H9 (cell line): ENCODE measurements at regions not wholly inside any gene's neighbourhood (a gene's known extent, or its start where the extent isn't known, plus 50 kb on each side); places are given as distances from the start of the nearest gene placed in this dataset.

Experiments
- DNase-seq: peaks from one replicate; pipeline ENCODE4 v3.0.0-alpha.2; 2017
- H2AFZ ChIP-seq: one replicate; pipeline ENCODE4 v1.6.1; 2013; ENCODE audit warnings: mild to moderate bottlenecking, low read length, control low read depth, moderate library complexity
- H2AK5ac ChIP-seq: 2 replicates; pipeline ENCODE4 v1.6.1; 2013; ENCODE audit warnings: low read length, control low read depth, mixed read lengths; ENCODE audit not compliant: insufficient read length
- H2BK120ac ChIP-seq: one replicate; pipeline ENCODE4 v1.6.1; 2013; ENCODE audit warnings: low read depth, mild to moderate bottlenecking, low read length, control low read depth, inconsistent platforms; ENCODE audit not compliant: poor library complexity, severe bottlenecking
- H2BK12ac ChIP-seq: 2 replicates; pipeline ENCODE4 v1.6.1; 2013; ENCODE audit warnings: low read length, control low read depth, mixed read lengths, low read depth; ENCODE audit not compliant: insufficient read length
- H2BK15ac ChIP-seq: 2 replicates; pipeline ENCODE4 v1.6.1; 2013; ENCODE audit warnings: low read depth, low read length, control low read depth
- H2BK20ac ChIP-seq: one replicate; pipeline ENCODE4 v1.6.1; 2013; ENCODE audit warnings: low read depth, mild to moderate bottlenecking, low read length, control low read depth, inconsistent platforms; ENCODE audit not compliant: poor library complexity, severe bottlenecking
- H2BK5ac ChIP-seq: 2 replicates; pipeline ENCODE4 v1.6.1; 2013; ENCODE audit warnings: low read length, control low read depth, mixed read lengths; ENCODE audit not compliant: insufficient read length
- H3K14ac ChIP-seq: 2 replicates; pipeline ENCODE4 v1.6.1; 2013; ENCODE audit warnings: low read length, control low read depth; ENCODE audit not compliant: insufficient read depth
- H3K18ac ChIP-seq: 2 replicates; pipeline ENCODE4 v1.6.1; 2013; ENCODE audit warnings: low read depth, mild to moderate bottlenecking, mixed read lengths, low read length, control low read depth; ENCODE audit not compliant: insufficient read length
- H3K23ac ChIP-seq: 2 replicates; pipeline ENCODE4 v1.6.1; 2013; ENCODE audit warnings: low read length, control low read depth, mixed read lengths, low read depth; ENCODE audit not compliant: insufficient read length
- H3K23me2 ChIP-seq: 2 replicates; pipeline ENCODE4 v1.6.1; 2013; ENCODE audit warnings: low read depth, mild to moderate bottlenecking, mixed read lengths, low read length, control low read depth; ENCODE audit not compliant: insufficient read length, poor library complexity, severe bottlenecking
- H3K27ac ChIP-seq: 2 replicates; pipeline ENCODE4 v1.5.1; 2013; ENCODE audit warnings: low read length, control low read depth, mixed read lengths, low read depth; ENCODE audit not compliant: insufficient read length
- H3K27me3 ChIP-seq: 2 replicates; pipeline ENCODE4 v1.6.1; 2013; ENCODE audit warnings: low read length, control low read depth, inconsistent platforms; ENCODE audit not compliant: insufficient read depth
- H3K4ac ChIP-seq: 2 replicates; pipeline ENCODE4 v1.6.1; 2013; ENCODE audit warnings: low read depth, mild to moderate bottlenecking, control low read depth, inconsistent platforms, low read length, moderate library complexity
- H3K4me1 ChIP-seq: 2 replicates; pipeline ENCODE4 v1.6.1; 2013; ENCODE audit warnings: low read length, control low read depth, inconsistent platforms; ENCODE audit not compliant: insufficient read depth
- H3K4me2 ChIP-seq: 2 replicates; pipeline ENCODE4 v1.6.1; 2013; ENCODE audit warnings: low read length, control low read depth, mixed read lengths; ENCODE audit not compliant: insufficient read length, insufficient read depth
- H3K56ac ChIP-seq: 2 replicates; pipeline ENCODE4 v1.6.1; 2013; ENCODE audit warnings: low read depth, mild to moderate bottlenecking, mixed read lengths, low read length, control low read depth; ENCODE audit not compliant: insufficient read length
- H3K79me1 ChIP-seq: 2 replicates; pipeline ENCODE4 v1.6.1; 2013; ENCODE audit warnings: low read depth, mild to moderate bottlenecking, moderate library complexity, low read length, control low read depth, inconsistent platforms; ENCODE audit not compliant: insufficient read depth, poor library complexity, severe bottlenecking
- H3K79me2 ChIP-seq: 2 replicates; pipeline ENCODE4 v1.6.1; 2013; ENCODE audit warnings: low read length, control low read depth, inconsistent platforms; ENCODE audit not compliant: insufficient read depth
- H3K9ac ChIP-seq: 2 replicates; pipeline ENCODE4 v1.6.1; 2013; ENCODE audit warnings: low read length, control low read depth, mixed read lengths; ENCODE audit not compliant: insufficient read length; ENCODE audit errors: extremely low read depth
- H3K9me3 ChIP-seq: one replicate; pipeline ENCODE4 v1.6.1; 2013; ENCODE audit warnings: low read depth, low read length, inconsistent platforms; ENCODE audit not compliant: control insufficient read depth
- H3T11ph ChIP-seq: one replicate; pipeline ENCODE4 v1.6.1; 2013; ENCODE audit warnings: mild to moderate bottlenecking, low read length, control low read depth, inconsistent platforms
- H4K20me1 ChIP-seq: one replicate; pipeline ENCODE4 v1.6.1; 2013; ENCODE audit not compliant: control insufficient read depth, insufficient read length, insufficient read depth
- H4K5ac ChIP-seq: 2 replicates; pipeline ENCODE4 v1.6.1; 2013; ENCODE audit warnings: low read depth, mild to moderate bottlenecking, mixed read lengths, low read length, control low read depth; ENCODE audit not compliant: insufficient read length
- H4K8ac ChIP-seq: replicated peaks from 2 replicates; pipeline ENCODE4 v1.6.1; 2013; ENCODE audit warnings: low read length, control low read depth, mixed read lengths, low read depth; ENCODE audit not compliant: insufficient read length
- H4K91ac ChIP-seq: 2 replicates; pipeline ENCODE4 v1.6.1; 2013; ENCODE audit warnings: low read depth, mild to moderate bottlenecking, moderate library complexity, mixed read lengths, low read length, control low read depth; ENCODE audit not compliant: insufficient read length
- H3K27ac Mint-ChIP-seq, 3 experiments: 2 replicates in 2 of 3; 3 replicates in 1 of 3; pipeline ENCODE4 v1.8.0; 2020 to 2021; ENCODE audit warnings: mixed read lengths in 3 of 3, mild to moderate bottlenecking in 1 of 3, moderate library complexity in 1 of 3
- H3K27me3 Mint-ChIP-seq: 2 replicates; pipeline ENCODE4 v1.8.0; 2021; ENCODE audit warnings: low read depth, mild to moderate bottlenecking, moderate library complexity, mixed read lengths
- H3K36me3 Mint-ChIP-seq, 3 experiments: 2 replicates in 2 of 3; 3 replicates in 1 of 3; pipeline ENCODE4 v1.8.0; 2020 to 2021; ENCODE audit warnings: low read depth in 3 of 3, mixed read lengths in 3 of 3; ENCODE audit not compliant: insufficient read depth in 1 of 3
- H3K4me1 Mint-ChIP-seq, 2 experiments: 2 replicates each; pipeline ENCODE4 v1.8.0; 2020; ENCODE audit warnings: mixed read lengths in 2 of 2
- H3K4me3 Mint-ChIP-seq, 2 experiments: 2 replicates in 1 of 2; 3 replicates in 1 of 2; pipeline ENCODE4 v1.8.0; 2020 to 2021; ENCODE audit warnings: mild to moderate bottlenecking in 2 of 2, mixed read lengths in 2 of 2, moderate library complexity in 1 of 2
- H3K9me3 Mint-ChIP-seq, 2 experiments: 2 replicates in 1 of 2; 3 replicates in 1 of 2; pipeline ENCODE4 v1.8.0; 2020; ENCODE audit warnings: mild to moderate bottlenecking in 2 of 2, mixed read lengths in 2 of 2, moderate library complexity in 1 of 2
- WGBS: extraction: QIAGEN DNeasy Blood & Tissue Kit; methylation state at CpG from one replicate; pipeline ENCODE4 v1.1.7; 2013; ENCODE audit warnings: missing lambda C conversion rate, low lambda C conversion rate, mixed read lengths; ENCODE audit not compliant: insufficient read length; ENCODE audit errors: extremely low coverage; 5-methylcytosine and 5-hydroxymethylcytosine counted together
- TF ChIP-seq, protein P1 (sequence below): fragments of 200-600 bp; sonication (generic); conservative IDR thresholded peaks from 3 replicates; pipeline ENCODE4 v1.8.0; 2021; ENCODE audit warnings: antibody characterized with exemption, mild to moderate bottlenecking

DNA sequence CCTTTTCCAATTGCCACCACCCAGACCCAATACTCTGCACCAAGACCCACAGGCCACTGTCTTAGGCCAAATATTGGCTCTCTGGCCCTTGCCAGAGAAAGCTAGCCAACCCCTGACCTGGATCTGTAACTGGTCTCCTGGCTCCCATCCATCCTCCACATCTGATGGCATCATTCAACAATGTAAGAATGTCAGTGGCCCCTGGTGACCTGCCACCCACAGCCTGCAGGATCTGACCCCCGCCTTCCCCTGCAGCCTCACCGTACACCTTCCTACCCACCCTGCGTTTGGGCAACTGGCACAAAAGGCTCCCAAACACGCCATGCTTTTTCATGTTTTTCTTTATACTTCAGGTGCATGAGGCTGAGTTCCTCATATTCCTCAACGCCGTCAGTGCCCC, 60.0 kb upstream of the ASAP2 start:
- Mint-ChIP-seq H3K9me3 (no peaks in the 10 kb centered on the region), H3K27ac (no peak overlapping the region; a peak in 1 of 7 replicates), H3K36me3 (no peaks in the 10 kb centered on the region), H3K27me3 (peaks cover 58% of the 10 kb centered on the region), H3K4me1 (peaks cover 4 to 10% of the 10 kb centered on the region in 2 experiments; a peak in 2 of 4 replicates), H3K4me3 (no peak overlapping the region)
- Histone ChIP-seq H3K23me2 (no peaks in the 10 kb centered on the region), H2BK120ac (no peak overlapping the region), H4K5ac (no peak overlapping the region), H2BK15ac (no peak overlapping the region), H3K4me2 (no peak overlapping the region), H2AFZ (no peak overlapping the region), H3K23ac (no peak overlapping the region), H3K27ac (no peak overlapping the region), H4K8ac (no peak overlapping the region), H3K27me3 (no peaks in the 10 kb centered on the region; the same call in 1 of the 2 replicates), H2BK12ac (no peak overlapping the region), H3K9ac (no peak overlapping the region), H3K4ac (no peak overlapping the region), H4K91ac (no peak overlapping the region), H3K79me1 (no peaks in the 10 kb centered on the region), H4K20me1 (no peaks in the 10 kb centered on the region), H3K4me1 (no peaks in the 10 kb centered on the region), H3K9me3 (no peaks in the 10 kb centered on the region), H2BK20ac (no peak overlapping the region), H3K18ac (no peak overlapping the region), H3T11ph (no peak overlapping the region), H2BK5ac (no peak overlapping the region), H3K79me2 (no peaks in the 10 kb centered on the region), H3K14ac (no peak overlapping the region), H2AK5ac (no peak overlapping the region), H3K56ac (no peak overlapping the region)
- no CpG with 5 or more reads among the region's 6 CpGs for WGBS
- TF ChIP-seq, protein P1, sequence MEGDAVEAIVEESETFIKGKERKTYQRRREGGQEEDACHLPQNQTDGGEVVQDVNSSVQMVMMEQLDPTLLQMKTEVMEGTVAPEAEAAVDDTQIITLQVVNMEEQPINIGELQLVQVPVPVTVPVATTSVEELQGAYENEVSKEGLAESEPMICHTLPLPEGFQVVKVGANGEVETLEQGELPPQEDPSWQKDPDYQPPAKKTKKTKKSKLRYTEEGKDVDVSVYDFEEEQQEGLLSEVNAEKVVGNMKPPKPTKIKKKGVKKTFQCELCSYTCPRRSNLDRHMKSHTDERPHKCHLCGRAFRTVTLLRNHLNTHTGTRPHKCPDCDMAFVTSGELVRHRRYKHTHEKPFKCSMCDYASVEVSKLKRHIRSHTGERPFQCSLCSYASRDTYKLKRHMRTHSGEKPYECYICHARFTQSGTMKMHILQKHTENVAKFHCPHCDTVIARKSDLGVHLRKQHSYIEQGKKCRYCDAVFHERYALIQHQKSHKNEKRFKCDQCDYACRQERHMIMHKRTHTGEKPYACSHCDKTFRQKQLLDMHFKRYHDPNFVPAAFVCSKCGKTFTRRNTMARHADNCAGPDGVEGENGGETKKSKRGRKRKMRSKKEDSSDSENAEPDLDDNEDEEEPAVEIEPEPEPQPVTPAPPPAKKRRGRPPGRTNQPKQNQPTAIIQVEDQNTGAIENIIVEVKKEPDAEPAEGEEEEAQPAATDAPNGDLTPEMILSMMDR, result no peak
- DNase-seq, result no peak
